A549 (cell line): ENCODE measurements at regions not wholly inside any gene's neighbourhood (a gene's known extent, or its start where the extent isn't known, plus 50 kb on each side); places are given as distances from the start of the nearest gene placed in this dataset.

Source experiments
- CEBPB ChIP-seq, 2 experiments: fragments of >200 bp in 1 of 2; sonication (Bioruptor Twin) in 1 of 2; formaldehyde crosslinking in 1 of 2; IDR thresholded peaks; 2 replicates each; pipeline ENCODE4 v1.6.1; 2012 to 2016
- CHD4 ChIP-seq: fragments of 200-600 bp; sonication (generic); IDR thresholded peaks from 2 replicates; pipeline ENCODE4 v1.6.1; 2016; ENCODE audit warnings: antibody characterized with exemption, mild to moderate bottlenecking, borderline replicate concordance
- CTCF ChIP-seq: fragments of >200 bp; sonication (Bioruptor Twin); formaldehyde crosslinking; IDR thresholded peaks from 3 replicates; pipeline ENCODE4 v1.5.1; 2016
- HOXA7 ChIP-seq: fragments of 250-450 bp; sonication (Bioruptor Pico); IDR thresholded peaks from 2 replicates; pipeline ENCODE4 v1.5.0; 2020; ENCODE audit warnings: mild to moderate bottlenecking, moderate library complexity
- JUNB ChIP-seq: fragments of >200 bp; sonication (Bioruptor Twin); formaldehyde crosslinking; IDR thresholded peaks from 2 replicates; pipeline ENCODE4 v1.6.1; 2016
- MAZ ChIP-seq: fragments of 150-350 bp; IDR thresholded peaks from 2 replicates; pipeline ENCODE4 v1.6.1; 2014; ENCODE audit warnings: antibody characterized with exemption, low read depth, low read length, borderline replicate concordance
- MYC ChIP-seq: IDR thresholded peaks from 2 replicates; pipeline ENCODE4 v1.6.1; 2012; ENCODE audit warnings: mild to moderate bottlenecking, inconsistent platforms, low read length, improper control_type of control experiment, borderline replicate concordance
- POLR2A ChIP-seq: IDR thresholded peaks from 2 replicates; pipeline ENCODE4 v1.6.1; 2012; ENCODE audit warnings: mild to moderate bottlenecking, low read length
- RAD21 ChIP-seq, 2 experiments: fragments of >200 bp in 1 of 2; sonication (Bioruptor Twin) in 1 of 2; formaldehyde crosslinking in 1 of 2; IDR thresholded peaks in 1 of 2; conservative IDR thresholded peaks in 1 of 2; 2 replicates in 1 of 2; 3 replicates in 1 of 2; pipeline ENCODE4 v1.6.1; 2012 to 2018; ENCODE audit warnings: inconsistent platforms in 1 of 2
- RNF2 ChIP-seq: fragments of 200-600 bp; sonication (generic); IDR thresholded peaks from 2 replicates; pipeline ENCODE4 v1.6.1; 2016; ENCODE audit warnings: low read depth, mild to moderate bottlenecking, antibody characterized with exemption, moderate library complexity, borderline replicate concordance
- SREBF2 ChIP-seq: fragments of 450-650 bp; IDR thresholded peaks from 2 replicates; pipeline ENCODE4 v1.6.1; 2014; ENCODE audit warnings: mild to moderate bottlenecking, moderate library complexity
- TF ChIP-seq, protein P1 (sequence below): fragments of 250-450 bp; sonication (Bioruptor Pico); IDR thresholded peaks from 2 replicates; pipeline ENCODE4 v1.5.0; 2021; ENCODE audit warnings: mild to moderate bottlenecking, moderate library complexity, borderline replicate concordance
- TF ChIP-seq, protein P2 (sequence below): IDR thresholded peaks from 2 replicates; pipeline ENCODE4 v1.6.1; 2012

DNA sequence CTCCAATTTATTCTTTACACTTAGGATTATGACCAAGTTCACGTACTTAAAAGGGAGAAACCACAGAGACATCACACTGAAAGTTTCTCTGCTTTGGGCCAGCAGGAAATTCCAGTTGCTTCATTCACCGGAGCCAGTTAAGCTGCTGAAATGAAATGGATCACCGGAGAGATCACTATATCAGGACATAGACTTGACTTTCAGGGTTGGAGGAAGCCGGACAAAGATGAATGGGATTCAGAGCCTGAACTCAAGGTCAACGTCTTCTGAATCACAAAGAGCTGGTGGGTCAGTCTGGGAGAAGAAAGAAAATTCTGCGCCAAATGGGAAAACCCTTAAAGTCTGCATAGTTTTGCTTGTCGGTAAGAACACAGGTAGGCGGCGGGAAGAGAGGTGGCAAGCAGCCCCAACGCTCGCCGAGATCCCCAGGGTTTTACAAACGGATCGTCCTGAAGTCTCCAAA is 81.9 kb upstream of the CCDC28A start:
- TF ChIP-seq, protein P1, sequence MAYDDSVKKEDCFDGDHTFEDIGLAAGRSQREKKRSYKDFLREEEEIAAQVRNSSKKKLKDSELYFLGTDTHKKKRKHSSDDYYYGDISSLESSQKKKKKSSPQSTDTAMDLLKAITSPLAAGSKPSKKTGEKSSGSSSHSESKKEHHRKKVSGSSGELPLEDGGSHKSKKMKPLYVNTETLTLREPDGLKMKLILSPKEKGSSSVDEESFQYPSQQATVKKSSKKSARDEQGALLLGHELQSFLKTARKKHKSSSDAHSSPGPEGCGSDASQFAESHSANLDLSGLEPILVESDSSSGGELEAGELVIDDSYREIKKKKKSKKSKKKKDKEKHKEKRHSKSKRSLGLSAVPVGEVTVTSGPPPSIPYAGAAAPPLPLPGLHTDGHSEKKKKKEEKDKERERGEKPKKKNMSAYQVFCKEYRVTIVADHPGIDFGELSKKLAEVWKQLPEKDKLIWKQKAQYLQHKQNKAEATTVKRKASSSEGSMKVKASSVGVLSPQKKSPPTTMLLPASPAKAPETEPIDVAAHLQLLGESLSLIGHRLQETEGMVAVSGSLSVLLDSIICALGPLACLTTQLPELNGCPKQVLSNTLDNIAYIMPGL (CRISPR knock-in tag): no peak
- TF ChIP-seq CTCF (no peak), POLR2A (no peak), RNF2 (no peak), MAZ (no peak), JUNB (no peak), HOXA7 (no peak), RAD21 (conservative IDR thresholded peaks at IDR 0.05 in 1 of 2, IDR thresholded peaks at IDR 0.05 in 1 of 2) (no peak), CHD4 (no peak), MYC (no peak), CEBPB (IDR thresholded peaks at IDR 0.05) (no peak), SREBF2 (no peak)
- TF ChIP-seq, protein P2, sequence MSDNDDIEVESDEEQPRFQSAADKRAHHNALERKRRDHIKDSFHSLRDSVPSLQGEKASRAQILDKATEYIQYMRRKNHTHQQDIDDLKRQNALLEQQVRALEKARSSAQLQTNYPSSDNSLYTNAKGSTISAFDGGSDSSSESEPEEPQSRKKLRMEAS: no peak
